Activated T-helper 1 cell treated with anti-CD3 and anti-CD28 coated beads, Interleukin-12 subunit alpha, Interleukin-12 subunit beta, Interleukin-2, Interleukin-4 antibody, amounts not matched to agents 30 ng/mL and 10 ng/mL and 1 ng/mL, durations not matched to agents 14 hours and 24 hours and 36 hours (primary cell): ENCODE measurements at regions not wholly inside any gene's neighbourhood (a gene's known extent, or its start where the extent isn't known, plus 50 kb on each side); places are given as distances from the start of the nearest gene placed in this dataset.
"Not testable (repeated sequence)": the region's sequence is repeated elsewhere in the genome, so short reads cannot be mapped to it uniquely, and the experiment has no call there.

Experiments
- DNase-seq: peaks from one replicate; pipeline ENCODE4 v3.0.0; 2021; ENCODE audit warnings: low spot score
- H3K27ac Mint-ChIP-seq: one replicate; pipeline ENCODE4 v1.8.0; 2021; ENCODE audit warnings: mild to moderate bottlenecking, mixed read lengths
- H3K27me3 Mint-ChIP-seq: one replicate; pipeline ENCODE4 v1.8.0; 2022; ENCODE audit warnings: mild to moderate bottlenecking, moderate library complexity, mixed read lengths; ENCODE audit not compliant: insufficient read depth
- H3K36me3 Mint-ChIP-seq: one replicate; pipeline ENCODE4 v1.8.0; 2021; ENCODE audit warnings: low read depth, mixed read lengths
- H3K4me1 Mint-ChIP-seq: one replicate; pipeline ENCODE4 v1.8.0; 2021; ENCODE audit warnings: low read depth, mixed read lengths
- H3K4me3 Mint-ChIP-seq: one replicate; pipeline ENCODE4 v1.8.0; 2021; ENCODE audit warnings: mild to moderate bottlenecking, moderate library complexity, mixed read lengths
- H3K9me3 Mint-ChIP-seq: one replicate; pipeline ENCODE4 v1.8.0; 2021; ENCODE audit warnings: mixed read lengths
- intact Hi-C: fragments of 100-400 bp; cut with micrococcal nuclease; formaldehyde crosslinking; loops from one replicate; pipeline ENCODE4 v1.15.1; 2024

GRCh38 chr10:118805146-118805545 is 50.4 kb upstream of the CACUL1 start:
- Mint-ChIP-seq H3K9me3 (no peaks in the 10 kb centered on the region), H3K4me3 (no peak overlapping the region)

GRCh38 chr10:118807512-118808305 is 52.9 kb upstream of the CACUL1 start:
- Mint-ChIP-seq H3K36me3 (no peaks in the 10 kb centered on the region), H3K27me3 (peaks cover 5% of the 10 kb centered on the region), H3K27ac (no peak overlapping the region), H3K4me1 (no peaks in the 10 kb centered on the region), H3K4me3 (no peak overlapping the region), H3K9me3 (no peaks in the 10 kb centered on the region)
- intact Hi-C loops: no loop called here
- no peak for DNase-seq

More at GRCh38 chr10:118805146-118805545, 50.4 kb upstream of the CACUL1 start:
- Mint-ChIP-seq H3K4me1 (no peaks in the 10 kb centered on the region), H3K27me3 (peaks cover 6% of the 10 kb centered on the region), H3K36me3 (no peaks in the 10 kb centered on the region), H3K27ac (no peak overlapping the region)
- intact Hi-C loops: no loop called here
- no peak for DNase-seq

GRCh38 chr10:118808601-118809356 is 54.0 kb upstream of the CACUL1 start:
- Mint-ChIP-seq H3K4me3 (no peak overlapping the region), H3K27me3 (peaks cover 5% of the 10 kb centered on the region), H3K4me1 (no peaks in the 10 kb centered on the region), H3K9me3 (no peaks in the 10 kb centered on the region), H3K27ac (no peak overlapping the region), H3K36me3 (no peaks in the 10 kb centered on the region)
- no peak for DNase-seq
- intact Hi-C loops: no loop called here

GRCh38 chr10:118809357-118810220 is 54.8 kb upstream of the CACUL1 start:
- intact Hi-C loops: no loop called here
- H3K9me3 Mint-ChIP-seq: no peaks in the 10 kb centered on the region
- H3K27me3 Mint-ChIP-seq: peaks cover 2% of the 10 kb centered on the region
- H3K36me3 Mint-ChIP-seq: no peaks in the 10 kb centered on the region
- no peaks in the 10 kb centered on the region for H3K4me1 Mint-ChIP-seq
- no peak for DNase-seq
- no peak overlapping the region for H3K27ac Mint-ChIP-seq
- no peak overlapping the region for H3K4me3 Mint-ChIP-seq

- intact Hi-C loops: no loop called here
- H3K27me3 Mint-ChIP-seq: peaks cover 2% of the 10 kb centered on the region
- H3K4me1 Mint-ChIP-seq: no peaks in the 10 kb centered on the region
- DNase-seq: no peak
- H3K4me3 Mint-ChIP-seq: no peak overlapping the region
- H3K27ac Mint-ChIP-seq: no peak overlapping the region
- H3K36me3 Mint-ChIP-seq: no peaks in the 10 kb centered on the region
- H3K9me3 Mint-ChIP-seq: no peaks in the 10 kb centered on the region
These were observed 56.2 kb upstream of the CACUL1 start for GRCh38 chr10:118810796-118811505.

- Mint-ChIP-seq H3K4me1 (no peaks in the 10 kb centered on the region), H3K27me3 (peaks cover 4% of the 10 kb centered on the region), H3K4me3 (no peak overlapping the region), H3K9me3 (no peaks in the 10 kb centered on the region), H3K27ac (no peak overlapping the region), H3K36me3 (no peaks in the 10 kb centered on the region)
- intact Hi-C loops: no loop called here
- no peak for DNase-seq
These were observed 57.1 kb upstream of the CACUL1 start for GRCh38 chr10:118811675-118812392.

GRCh38 chr10:118812393-118812740 is 57.6 kb upstream of the CACUL1 start:
- H3K4me3 Mint-ChIP-seq: no peak overlapping the region
- H3K27me3 Mint-ChIP-seq: peaks cover 7% of the 10 kb centered on the region
- H3K27ac Mint-ChIP-seq: no peak overlapping the region
- DNase-seq: no peak
- no peaks in the 10 kb centered on the region for H3K36me3 Mint-ChIP-seq
- intact Hi-C loops: no loop called here
- no peaks in the 10 kb centered on the region for H3K9me3 Mint-ChIP-seq
- H3K4me1 Mint-ChIP-seq: no peaks in the 10 kb centered on the region

- DNase-seq, H3K27ac Mint-ChIP-seq, intact Hi-C loops, H3K4me3 Mint-ChIP-seq, H3K9me3 Mint-ChIP-seq, H3K4me1 Mint-ChIP-seq, H3K36me3 Mint-ChIP-seq, H3K27me3 Mint-ChIP-seq: not testable (repeated sequence)
These were observed 58.2 kb upstream of the CACUL1 start for GRCh38 chr10:118813001-118813400.

- Mint-ChIP-seq H3K4me3 (no peak overlapping the region), H3K9me3 (no peaks in the 10 kb centered on the region), H3K36me3 (no peaks in the 10 kb centered on the region), H3K27ac (no peak overlapping the region), H3K4me1 (no peaks in the 10 kb centered on the region), H3K27me3 (peaks cover 7% of the 10 kb centered on the region)
- DNase-seq: no peak
- intact Hi-C loops: no loop called here
These were observed 61.9 kb upstream of the CACUL1 start for GRCh38 chr10:118816471-118817168.

GRCh38 chr10:118817328-118818068 is 62.7 kb upstream of the CACUL1 start:
- no peak for DNase-seq
- Mint-ChIP-seq H3K27ac (no peak overlapping the region), H3K27me3 (peaks cover 5% of the 10 kb centered on the region), H3K4me1 (no peaks in the 10 kb centered on the region), H3K9me3 (no peaks in the 10 kb centered on the region), H3K4me3 (no peak overlapping the region), H3K36me3 (no peaks in the 10 kb centered on the region)
- intact Hi-C loops: no loop called here

GRCh38 chr10:118818621-118819221 is 64.0 kb upstream of the CACUL1 start:
- no peaks in the 10 kb centered on the region for H3K9me3 Mint-ChIP-seq
- no peak overlapping the region for H3K27ac Mint-ChIP-seq
- no peak overlapping the region for H3K4me3 Mint-ChIP-seq
- peaks cover 5% of the 10 kb centered on the region for H3K27me3 Mint-ChIP-seq
- H3K4me1 Mint-ChIP-seq: no peaks in the 10 kb centered on the region
- intact Hi-C loops: no loop called here
- H3K36me3 Mint-ChIP-seq: no peaks in the 10 kb centered on the region
- DNase-seq: no peak
